PFSK-1 (cell line): ENCODE measurements at regions not wholly inside any gene's neighbourhood (a gene's known extent, or its start where the extent isn't known, plus 50 kb on each side); places are given as distances from the start of the nearest gene placed in this dataset.

Experiments
- FOXP2 ChIP-seq: optimal IDR thresholded peaks from 2 replicates; pipeline ENCODE3; 2011; ENCODE audit warnings: borderline replicate concordance, control low read depth, inconsistent platforms; ENCODE audit not compliant: insufficient read depth; ENCODE audit errors: extremely low read length, extremely low read depth
- POLR2AphosphoS5 ChIP-seq: IDR thresholded peaks from 2 replicates; pipeline ENCODE4 v1.6.1; 2012; ENCODE audit warnings: low read depth, mild to moderate bottlenecking, control low read depth, low read length, moderate library complexity
- SIN3A ChIP-seq: IDR thresholded peaks from 2 replicates; pipeline ENCODE4 v1.6.1; 2012; ENCODE audit warnings: mild to moderate bottlenecking, low read length, moderate library complexity, borderline replicate concordance; ENCODE audit not compliant: insufficient read depth
- TAF1 ChIP-seq: IDR thresholded peaks from 2 replicates; pipeline ENCODE4 v1.6.1; 2012; ENCODE audit warnings: low read length, control low read depth, borderline replicate concordance; ENCODE audit not compliant: insufficient read depth
- TF ChIP-seq, protein P1 (sequence below), 2 experiments: IDR thresholded peaks; 2 replicates each; pipeline versions ENCODE4 v1.6.1 to v1.8.0; 2011 to 2012; ENCODE audit warnings: low read depth in 2 of 2, low read length in 2 of 2, control low read depth in 1 of 2, inconsistent platforms in 1 of 2, mild to moderate bottlenecking in 1 of 2, moderate library complexity in 1 of 2; ENCODE audit not compliant: insufficient read depth in 1 of 2

DNA sequence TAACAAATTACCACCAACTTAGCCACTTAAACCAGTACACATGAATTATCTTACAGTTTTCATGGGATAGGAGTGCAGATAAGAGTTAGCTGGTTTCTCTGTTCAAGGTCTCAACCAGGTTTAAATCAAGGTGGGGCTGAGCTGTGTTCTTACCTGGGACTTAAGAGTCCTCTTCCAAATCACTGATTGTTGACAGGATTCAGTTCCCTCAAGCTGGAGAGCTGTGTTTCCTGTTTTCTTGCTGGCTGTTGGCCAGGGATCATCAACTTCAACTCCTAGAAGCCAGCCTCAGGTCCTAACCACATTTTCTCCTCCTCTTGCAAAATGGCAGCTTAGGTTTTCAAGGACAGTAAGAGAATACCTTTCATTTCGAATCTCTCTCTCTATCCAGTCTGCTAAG, 123.8 kb upstream of the CHRM3 start:
- no peak for TF ChIP-seq TAF1
- TF ChIP-seq SIN3A: no peak
- no peak for TF ChIP-seq POLR2AphosphoS5
- TF ChIP-seq, protein P1, sequence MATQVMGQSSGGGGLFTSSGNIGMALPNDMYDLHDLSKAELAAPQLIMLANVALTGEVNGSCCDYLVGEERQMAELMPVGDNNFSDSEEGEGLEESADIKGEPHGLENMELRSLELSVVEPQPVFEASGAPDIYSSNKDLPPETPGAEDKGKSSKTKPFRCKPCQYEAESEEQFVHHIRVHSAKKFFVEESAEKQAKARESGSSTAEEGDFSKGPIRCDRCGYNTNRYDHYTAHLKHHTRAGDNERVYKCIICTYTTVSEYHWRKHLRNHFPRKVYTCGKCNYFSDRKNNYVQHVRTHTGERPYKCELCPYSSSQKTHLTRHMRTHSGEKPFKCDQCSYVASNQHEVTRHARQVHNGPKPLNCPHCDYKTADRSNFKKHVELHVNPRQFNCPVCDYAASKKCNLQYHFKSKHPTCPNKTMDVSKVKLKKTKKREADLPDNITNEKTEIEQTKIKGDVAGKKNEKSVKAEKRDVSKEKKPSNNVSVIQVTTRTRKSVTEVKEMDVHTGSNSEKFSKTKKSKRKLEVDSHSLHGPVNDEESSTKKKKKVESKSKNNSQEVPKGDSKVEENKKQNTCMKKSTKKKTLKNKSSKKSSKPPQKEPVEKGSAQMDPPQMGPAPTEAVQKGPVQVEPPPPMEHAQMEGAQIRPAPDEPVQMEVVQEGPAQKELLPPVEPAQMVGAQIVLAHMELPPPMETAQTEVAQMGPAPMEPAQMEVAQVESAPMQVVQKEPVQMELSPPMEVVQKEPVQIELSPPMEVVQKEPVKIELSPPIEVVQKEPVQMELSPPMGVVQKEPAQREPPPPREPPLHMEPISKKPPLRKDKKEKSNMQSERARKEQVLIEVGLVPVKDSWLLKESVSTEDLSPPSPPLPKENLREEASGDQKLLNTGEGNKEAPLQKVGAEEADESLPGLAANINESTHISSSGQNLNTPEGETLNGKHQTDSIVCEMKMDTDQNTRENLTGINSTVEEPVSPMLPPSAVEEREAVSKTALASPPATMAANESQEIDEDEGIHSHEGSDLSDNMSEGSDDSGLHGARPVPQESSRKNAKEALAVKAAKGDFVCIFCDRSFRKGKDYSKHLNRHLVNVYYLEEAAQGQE (IDR thresholded peaks at IDR 0.05; ENCODE audit: insufficient read depth in 1 of 2, low read depth in 2 of 2, low read length in 2 of 2): no peak
- no peak for TF ChIP-seq FOXP2

GRCh38 chr1:239261521-239261920, 124.8 kb upstream of the CHRM3 start:
- no peak for TF ChIP-seq SIN3A
- TF ChIP-seq, protein P1 (IDR thresholded peaks at IDR 0.05; ENCODE audit: insufficient read depth in 1 of 2, low read depth in 2 of 2, low read length in 2 of 2): no peak
- TF ChIP-seq FOXP2: no peak
- TF ChIP-seq TAF1: no peak
- TF ChIP-seq POLR2AphosphoS5: no peak

DNA sequence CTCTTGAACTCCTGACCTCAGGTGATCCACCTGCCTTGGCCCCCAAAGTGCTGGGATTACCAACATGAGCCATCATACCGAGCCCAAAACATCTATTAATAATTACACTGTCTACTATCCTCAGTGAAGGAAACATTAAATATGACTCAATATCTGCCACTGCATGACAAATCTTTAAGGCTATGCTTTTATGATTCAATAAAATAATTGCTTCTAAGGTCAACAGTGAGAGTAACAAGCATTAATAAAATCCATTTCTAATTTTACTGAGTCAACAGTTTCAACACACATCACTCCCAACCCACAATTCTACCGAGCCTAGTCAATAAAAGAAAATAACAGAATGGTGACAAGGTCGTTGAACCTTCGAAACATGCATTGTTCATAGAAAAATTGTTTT, 125.5 kb upstream of the CHRM3 start:
- TF ChIP-seq TAF1 (no peak), POLR2AphosphoS5 (no peak), FOXP2 (no peak), SIN3A (no peak)
- TF ChIP-seq, protein P1 (IDR thresholded peaks at IDR 0.05; ENCODE audit: insufficient read depth in 1 of 2, low read depth in 2 of 2, low read length in 2 of 2): no peak

GRCh38 chr1:239255628-239256160, 130.7 kb upstream of the CHRM3 start:
- TF ChIP-seq, protein P1 (IDR thresholded peaks at IDR 0.05; ENCODE audit: insufficient read depth in 1 of 2, low read depth in 2 of 2, low read length in 2 of 2): no peak
- TF ChIP-seq FOXP2: no peak
- TF ChIP-seq POLR2AphosphoS5: no peak
- TF ChIP-seq TAF1: no peak
- TF ChIP-seq SIN3A: no peak

DNA sequence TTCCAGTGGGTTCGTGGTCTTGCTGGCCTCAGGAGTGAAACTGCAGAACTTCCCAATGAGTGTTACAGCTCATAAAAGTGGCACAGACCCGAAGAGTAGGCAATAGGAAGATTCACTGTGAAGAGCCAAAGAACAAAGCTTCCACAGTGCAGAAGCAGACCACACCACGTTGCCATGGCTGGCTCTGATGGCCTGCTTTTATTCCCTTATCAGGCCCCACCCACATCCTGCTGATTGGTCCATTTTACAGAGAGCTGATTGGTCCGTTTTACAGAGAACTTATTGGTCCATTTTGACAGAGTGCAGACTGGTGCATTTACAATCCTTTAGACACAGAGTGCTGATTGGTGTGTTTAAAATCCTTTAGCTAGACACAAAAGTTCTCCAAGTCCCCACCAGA, 131.4 kb upstream of the CHRM3 start:
- TF ChIP-seq POLR2AphosphoS5 (no peak), FOXP2 (no peak)
- TF ChIP-seq, protein P1 (IDR thresholded peaks at IDR 0.05; ENCODE audit: insufficient read depth in 1 of 2, low read depth in 2 of 2, low read length in 2 of 2): no peak
